HEK293 (cell line): ENCODE measurements at regions not wholly inside any gene's neighbourhood (a gene's known extent, or its start where the extent isn't known, plus 50 kb on each side); places are given as distances from the start of the nearest gene placed in this dataset.

Experiments used
- CTCF ChIA-PET: fragments of 350-600 bp; formaldehyde crosslinking; extraction: SDS; loops from one replicate; lab custom pipeline; 2021; ENCODE audit warnings: antibody characterized with exemption; lab: Yijun Ruan, JAX
- POLR2A ChIA-PET: fragments of 300-600 bp; formaldehyde crosslinking; extraction: SDS; loops from one replicate; lab custom pipeline; 2020; ENCODE audit warnings: antibody characterized with exemption, inconsistent platforms; lab: Yijun Ruan, JAX
- H3K27ac ChIP-seq: fragments of 200-500 bp; sonication (Bioruptor generic); 2 replicates; pipeline ENCODE4 v1.5.1; 2014; ENCODE audit warnings: low read depth, low read length, control low read depth, inconsistent platforms; ENCODE audit errors: extremely low read depth
- H3K36me3 ChIP-seq, 2 experiments: fragments of 200-500 bp in 1 of 2; sonication (Bioruptor generic) in 1 of 2; 1 replicate in 1 of 2; 2 replicates in 1 of 2; pipeline ENCODE4 v1.5.1; 2014 to 2017; ENCODE audit warnings: inconsistent platforms in 2 of 2, low read length in 2 of 2; ENCODE audit not compliant: control insufficient read depth in 2 of 2, insufficient read depth in 1 of 2
- H3K4me1 ChIP-seq: fragments of 200-500 bp; sonication (Bioruptor generic); 2 replicates; pipeline ENCODE4 v1.5.1; 2014; ENCODE audit warnings: mild to moderate bottlenecking, low read length, inconsistent platforms; ENCODE audit not compliant: control insufficient read depth, insufficient read depth
- H3K4me3 ChIP-seq: 2 replicates; pipeline ENCODE4 v1.5.1; 2011; ENCODE audit warnings: low read depth, mild to moderate bottlenecking, control low read depth, low read length, moderate library complexity
- H3K9me3 ChIP-seq: fragments of 200-500 bp; sonication (Bioruptor generic); 2 replicates; pipeline ENCODE4 v1.5.1; 2014; ENCODE audit warnings: low read depth, low read length, inconsistent platforms; ENCODE audit not compliant: control insufficient read depth, insufficient read depth
- BCL11A ChIP-seq: fragments of 450-650 bp; formaldehyde crosslinking; IDR thresholded peaks from 2 replicates; pipeline ENCODE4 v1.5.1; 2016; ENCODE audit warnings: low read depth, missing biosample characterization, missing genetic modification characterization
- HOXC10 ChIP-seq: sonication (generic); formaldehyde crosslinking; IDR thresholded peaks from 2 replicates; pipeline ENCODE4 v1.8.1; 2023; ENCODE audit warnings: mild to moderate bottlenecking, missing genetic modification reagents
- KLF9 ChIP-seq: fragments of 450-650 bp; formaldehyde crosslinking; IDR thresholded peaks from 2 replicates; pipeline ENCODE4 v1.5.1; 2016; ENCODE audit warnings: missing biosample characterization, missing genetic modification characterization, low read depth
- PRDM1 ChIP-seq: fragments of 450-650 bp; formaldehyde crosslinking; IDR thresholded peaks from 2 replicates; pipeline ENCODE4; 2016; ENCODE audit warnings: missing biosample characterization, missing genetic modification characterization
- TRIM28 ChIP-seq: IDR thresholded peaks from 2 replicates; pipeline ENCODE4 v1.6.1; 2011; ENCODE audit warnings: low read length, control low read depth, borderline replicate concordance
- YY1 ChIP-seq: fragments of 450-650 bp; formaldehyde crosslinking; IDR thresholded peaks from 2 replicates; pipeline ENCODE4 v1.5.1; 2018; ENCODE audit warnings: missing biosample characterization, missing genetic modification characterization
- ZNF10 ChIP-seq: fragments of 450-650 bp; formaldehyde crosslinking; IDR thresholded peaks from 2 replicates; pipeline ENCODE4 v1.5.1; 2017; ENCODE audit warnings: missing biosample characterization, missing genetic modification characterization
- ZNF112 ChIP-seq: fragments of 450-650 bp; formaldehyde crosslinking; IDR thresholded peaks from 2 replicates; pipeline ENCODE4 v1.5.0; 2017; ENCODE audit warnings: missing biosample characterization, missing genetic modification characterization
- ZNF121 ChIP-seq: fragments of 450-650 bp; formaldehyde crosslinking; IDR thresholded peaks from 2 replicates; pipeline ENCODE4 v1.5.1; 2016; ENCODE audit warnings: missing biosample characterization, missing genetic modification characterization
- ZNF16 ChIP-seq: fragments of 450-650 bp; formaldehyde crosslinking; IDR thresholded peaks from 2 replicates; pipeline ENCODE4 v1.5.1; 2016; ENCODE audit warnings: low read depth, missing biosample characterization, missing genetic modification characterization
- ZNF19 ChIP-seq: fragments of 450-650 bp; formaldehyde crosslinking; IDR thresholded peaks from 2 replicates; pipeline ENCODE4; 2016; ENCODE audit warnings: missing biosample characterization, missing genetic modification characterization, low read depth
- ZNF292 ChIP-seq: fragments of 450-650 bp; formaldehyde crosslinking; IDR thresholded peaks from 2 replicates; pipeline ENCODE4 v1.5.1; 2016; ENCODE audit warnings: low read depth, missing biosample characterization, missing genetic modification characterization, borderline replicate concordance
- ZNF302 ChIP-seq: fragments of 450-650 bp; formaldehyde crosslinking; IDR thresholded peaks from 2 replicates; pipeline ENCODE4 v1.5.1; 2016; ENCODE audit warnings: missing biosample characterization, missing genetic modification characterization, low read depth
- ZNF311 ChIP-seq: fragments of 450-650 bp; formaldehyde crosslinking; IDR thresholded peaks from 2 replicates; pipeline ENCODE4 v1.5.1; 2017; ENCODE audit warnings: missing biosample characterization, missing genetic modification characterization, borderline replicate concordance
- ZNF629 ChIP-seq: fragments of 450-650 bp; formaldehyde crosslinking; IDR thresholded peaks from 2 replicates; pipeline ENCODE4 v1.5.1; 2017; ENCODE audit warnings: missing biosample characterization, missing genetic modification characterization
- ZNF658 ChIP-seq: fragments of 450-650 bp; formaldehyde crosslinking; IDR thresholded peaks from 2 replicates; pipeline ENCODE4; 2016; ENCODE audit warnings: missing biosample characterization, missing genetic modification characterization
- ZNF701 ChIP-seq: fragments of 450-650 bp; formaldehyde crosslinking; IDR thresholded peaks from 2 replicates; pipeline ENCODE4 v1.5.1; 2016; ENCODE audit warnings: missing biosample characterization, missing genetic modification characterization
- ZNF777 ChIP-seq: fragments of 450-650 bp; formaldehyde crosslinking; IDR thresholded peaks from 2 replicates; pipeline ENCODE4 v1.5.1; 2017; ENCODE audit warnings: missing biosample characterization, missing genetic modification characterization, borderline replicate concordance
- ZNF830 ChIP-seq: fragments of 450-650 bp; IDR thresholded peaks from 2 replicates; pipeline ENCODE4 v1.5.0; 2018; ENCODE audit warnings: missing biosample characterization, missing genetic modification characterization, low read depth, mild to moderate bottlenecking, moderate library complexity
- TF ChIP-seq, protein P1 (sequence below): fragments of 450-650 bp; formaldehyde crosslinking; IDR thresholded peaks from 2 replicates; pipeline ENCODE4 v1.5.1; 2017; ENCODE audit warnings: missing biosample characterization, missing genetic modification characterization
- TF ChIP-seq, protein P2 (sequence below): fragments of 450-650 bp; IDR thresholded peaks from 2 replicates; pipeline ENCODE4 v1.5.1; 2018; ENCODE audit warnings: missing biosample characterization, missing genetic modification characterization
- TF ChIP-seq, protein P3 (sequence below): fragments of 450-650 bp; formaldehyde crosslinking; IDR thresholded peaks from 2 replicates; pipeline ENCODE4 v1.5.1; 2016; ENCODE audit warnings: missing biosample characterization, missing genetic modification characterization

DNA sequence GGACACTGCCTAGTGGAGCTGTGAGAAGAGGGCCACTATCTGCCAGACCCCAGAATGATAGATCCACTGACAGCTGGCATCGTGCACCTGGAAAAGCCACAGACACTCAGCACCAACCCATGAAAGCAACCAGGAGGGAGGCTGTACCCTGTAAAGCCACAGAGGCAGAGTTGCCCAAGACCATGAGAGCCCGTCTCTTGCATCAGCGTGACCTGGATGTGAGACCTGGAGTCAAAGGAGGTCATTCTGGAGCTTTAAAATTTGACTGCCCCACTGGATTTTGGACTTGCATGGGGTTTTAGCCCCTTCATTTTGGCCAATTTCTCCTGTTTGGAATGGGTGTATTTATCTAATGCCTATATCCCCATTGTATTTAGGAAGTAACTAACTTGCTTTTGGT is 83.5 kb upstream of the P3H2 start:
- CTCF ChIA-PET: interaction anchor here (0.8 kb wide), 1 partner anchor 118 kb away, joined by 3 read pairs; the partner anchor contains the start of gene CLDN1

DNA sequence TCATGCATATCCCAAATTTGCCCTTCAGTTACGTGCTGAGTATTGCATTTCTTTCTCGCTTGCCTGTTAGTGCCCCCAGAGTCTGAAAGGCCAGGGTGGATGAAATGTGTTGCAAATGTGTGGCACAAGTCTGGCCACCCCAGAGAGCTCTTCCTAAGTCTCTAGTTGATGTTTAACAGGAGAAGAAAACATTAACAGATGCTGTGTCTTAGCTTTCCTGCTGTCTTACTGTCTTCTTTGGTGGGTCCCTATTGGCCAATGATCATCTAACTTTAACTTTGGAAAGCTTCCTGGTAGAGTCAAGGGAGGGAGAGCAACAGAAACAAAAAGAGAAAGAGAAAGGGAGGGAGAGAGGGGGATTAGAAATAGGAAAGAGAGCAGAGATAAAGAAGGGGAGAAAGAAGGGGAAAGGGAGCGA is 76.7 kb upstream of the P3H2 start:
- POLR2A ChIA-PET: no interaction called here
- TF ChIP-seq PRDM1 (tag by site-specific recombination): peak; percentile 87
- no peak for TF ChIP-seq ZNF777

More for the DNA sequence above, 83.5 kb upstream of the P3H2 start:
- Histone ChIP-seq H3K4me1 (no peaks in the 10 kb centered on the region), H3K36me3 (no peaks in the 10 kb centered on the region), H3K4me3 (no peak overlapping the region), H3K9me3 (no peaks in the 10 kb centered on the region), H3K27ac (no peak overlapping the region)
- POLR2A ChIA-PET: no interaction called here
- TF ChIP-seq BCL11A (tag by site-specific recombination) (no peak), ZNF701 (tag by site-specific recombination) (no peak), ZNF830 (tag by site-specific recombination) (no peak), ZNF16 (no peak), ZNF658 (tag by site-specific recombination) (no peak)

DNA sequence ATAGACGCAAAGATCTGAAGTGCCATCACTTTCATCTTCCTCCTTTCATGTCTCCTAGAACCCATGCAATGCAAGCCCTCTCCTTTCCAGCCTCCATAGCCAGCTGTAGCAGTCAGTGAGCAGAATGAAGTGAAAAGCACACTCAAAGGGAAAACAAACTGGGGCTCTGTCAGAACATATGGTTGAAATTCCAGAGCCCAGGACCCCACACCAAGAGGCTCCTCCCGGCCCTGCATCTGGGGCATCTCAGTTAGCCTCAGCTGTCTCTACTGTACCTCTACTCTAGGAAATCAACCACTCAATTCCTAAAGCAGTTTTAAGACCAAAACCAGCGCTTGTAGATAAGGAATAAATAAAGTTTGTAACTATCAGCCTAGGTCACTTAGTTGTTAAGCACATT is 73.8 kb upstream of the P3H2 start:
- Histone ChIP-seq H3K4me1 (0 out of 2 replicates have a peak, but pooled peaks cover 3% of the 10 kb centered on the region), H3K4me3 (no peak overlapping the region), H3K27ac (no peak overlapping the region), H3K9me3 (no peaks in the 10 kb centered on the region), H3K36me3 (no peaks in the 10 kb centered on the region)
- CTCF ChIA-PET: no interaction called here
- TF ChIP-seq ZNF311 (tag by site-specific recombination): no peak
- no peak for TF ChIP-seq ZNF302 (tag by site-specific recombination)
- no peak for TF ChIP-seq TRIM28
- no peak for TF ChIP-seq KLF9 (tag by site-specific recombination)
- TF ChIP-seq ZNF112: no peak
- no peak for TF ChIP-seq ZNF629 (tag by site-specific recombination)
- TF ChIP-seq ZNF292 (tag by site-specific recombination): no peak
- TF ChIP-seq, protein P1, sequence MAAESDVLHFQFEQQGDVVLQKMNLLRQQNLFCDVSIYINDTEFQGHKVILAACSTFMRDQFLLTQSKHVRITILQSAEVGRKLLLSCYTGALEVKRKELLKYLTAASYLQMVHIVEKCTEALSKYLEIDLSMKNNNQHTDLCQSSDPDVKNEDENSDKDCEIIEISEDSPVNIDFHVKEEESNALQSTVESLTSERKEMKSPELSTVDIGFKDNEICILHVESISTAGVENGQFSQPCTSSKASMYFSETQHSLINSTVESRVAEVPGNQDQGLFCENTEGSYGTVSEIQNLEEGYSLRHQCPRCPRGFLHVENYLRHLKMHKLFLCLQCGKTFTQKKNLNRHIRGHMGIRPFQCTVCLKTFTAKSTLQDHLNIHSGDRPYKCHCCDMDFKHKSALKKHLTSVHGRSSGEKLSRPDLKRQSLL (tag by site-specific recombination): no peak
- no peak for TF ChIP-seq ZNF19 (tag by site-specific recombination)
- TF ChIP-seq ZNF121 (tag by site-specific recombination): no peak
- TF ChIP-seq YY1 (tag by site-specific recombination): no peak
- TF ChIP-seq HOXC10 (CRISPR knock-in tag): no peak
- TF ChIP-seq, protein P2, sequence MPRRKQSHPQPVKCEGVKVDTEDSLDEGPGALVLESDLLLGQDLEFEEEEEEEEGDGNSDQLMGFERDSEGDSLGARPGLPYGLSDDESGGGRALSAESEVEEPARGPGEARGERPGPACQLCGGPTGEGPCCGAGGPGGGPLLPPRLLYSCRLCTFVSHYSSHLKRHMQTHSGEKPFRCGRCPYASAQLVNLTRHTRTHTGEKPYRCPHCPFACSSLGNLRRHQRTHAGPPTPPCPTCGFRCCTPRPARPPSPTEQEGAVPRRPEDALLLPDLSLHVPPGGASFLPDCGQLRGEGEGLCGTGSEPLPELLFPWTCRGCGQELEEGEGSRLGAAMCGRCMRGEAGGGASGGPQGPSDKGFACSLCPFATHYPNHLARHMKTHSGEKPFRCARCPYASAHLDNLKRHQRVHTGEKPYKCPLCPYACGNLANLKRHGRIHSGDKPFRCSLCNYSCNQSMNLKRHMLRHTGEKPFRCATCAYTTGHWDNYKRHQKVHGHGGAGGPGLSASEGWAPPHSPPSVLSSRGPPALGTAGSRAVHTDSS (tag by site-specific recombination): no peak
- TF ChIP-seq, protein P3, sequence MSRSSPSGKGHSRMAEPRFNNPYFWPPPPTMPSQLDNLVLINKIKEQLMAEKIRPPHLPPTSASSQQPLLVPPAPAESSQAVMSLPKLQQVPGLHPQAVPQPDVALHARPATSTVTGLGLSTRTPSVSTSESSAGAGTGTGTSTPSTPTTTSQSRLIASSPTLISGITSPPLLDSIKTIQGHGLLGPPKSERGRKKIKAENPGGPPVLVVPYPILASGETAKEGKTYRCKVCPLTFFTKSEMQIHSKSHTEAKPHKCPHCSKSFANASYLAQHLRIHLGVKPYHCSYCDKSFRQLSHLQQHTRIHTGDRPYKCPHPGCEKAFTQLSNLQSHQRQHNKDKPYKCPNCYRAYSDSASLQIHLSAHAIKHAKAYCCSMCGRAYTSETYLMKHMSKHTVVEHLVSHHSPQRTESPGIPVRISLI: no peak
- no peak for TF ChIP-seq ZNF10 (tag by site-specific recombination)
- POLR2A ChIA-PET: no interaction called here

More for the DNA sequence above, 76.7 kb upstream of the P3H2 start:
- CTCF ChIA-PET: interaction anchor here (0.7 to 4.6 kb wide), 4 partner anchors 29 to 235 kb away, joined by 3 to 15 read pairs (median 6); no protein-coding TSS in a partner anchor
- Histone ChIP-seq H3K4me3 (no peak overlapping the region), H3K4me1 (0 out of 2 replicates have a peak, but pooled peaks cover 3% of the 10 kb centered on the region), H3K27ac (no peak overlapping the region), H3K36me3 (no peaks in the 10 kb centered on the region), H3K9me3 (no peaks in the 10 kb centered on the region)
